NCI-H226 (cell line): ENCODE measurements at regions not wholly inside any gene's neighbourhood (a gene's known extent, or its start where the extent isn't known, plus 50 kb on each side); places are given as distances from the start of the nearest gene placed in this dataset.
"Not testable (repeated sequence)": the region's sequence is repeated elsewhere in the genome, so short reads cannot be mapped to it uniquely, and the experiment has no call there.

Source experiments
- DNase-seq: peaks from one replicate; pipeline ENCODE4 v3.0.0-alpha.2; 2015

DNA sequence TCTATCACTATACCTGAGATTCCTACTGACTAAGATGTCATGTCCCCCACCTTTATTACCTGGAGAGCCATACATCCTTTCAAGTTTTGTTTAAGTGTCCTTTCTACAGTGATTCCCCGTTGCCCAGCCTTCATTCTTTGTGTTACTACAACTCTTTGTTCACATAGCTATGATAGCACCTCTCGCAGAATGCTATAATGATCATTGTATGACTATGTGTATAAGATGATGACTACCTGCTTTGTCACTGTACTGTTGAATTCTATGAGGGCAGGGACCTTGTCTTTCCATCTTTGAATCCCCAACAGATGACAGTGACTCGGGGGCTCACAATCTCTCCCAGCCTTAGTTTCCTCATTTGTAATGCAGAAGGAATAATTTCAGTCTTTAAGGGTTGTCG, 361.2 kb downstream of the NPR3 start:
- DNase-seq, result no peak

DNA sequence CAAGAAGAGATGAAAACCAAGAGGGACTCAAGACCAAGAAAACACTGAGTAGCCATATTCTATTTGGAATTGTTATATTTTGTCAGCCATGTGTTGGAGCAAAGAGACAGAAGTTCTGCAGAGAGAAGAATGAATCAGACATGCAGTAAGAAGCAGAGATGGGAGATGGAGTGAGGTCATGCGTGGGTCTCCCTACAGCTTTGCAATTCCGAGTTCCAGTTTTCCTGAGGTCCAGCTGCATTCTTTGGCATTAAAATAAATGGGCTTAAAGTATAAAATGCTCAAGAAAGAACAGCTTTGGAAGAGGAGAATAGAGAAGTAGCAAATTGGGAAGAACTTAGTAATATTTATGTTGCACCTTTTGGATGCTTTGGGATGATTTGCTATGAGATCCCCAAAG, 361.6 kb downstream of the NPR3 start:
- DNase-seq, result no peak

DNA sequence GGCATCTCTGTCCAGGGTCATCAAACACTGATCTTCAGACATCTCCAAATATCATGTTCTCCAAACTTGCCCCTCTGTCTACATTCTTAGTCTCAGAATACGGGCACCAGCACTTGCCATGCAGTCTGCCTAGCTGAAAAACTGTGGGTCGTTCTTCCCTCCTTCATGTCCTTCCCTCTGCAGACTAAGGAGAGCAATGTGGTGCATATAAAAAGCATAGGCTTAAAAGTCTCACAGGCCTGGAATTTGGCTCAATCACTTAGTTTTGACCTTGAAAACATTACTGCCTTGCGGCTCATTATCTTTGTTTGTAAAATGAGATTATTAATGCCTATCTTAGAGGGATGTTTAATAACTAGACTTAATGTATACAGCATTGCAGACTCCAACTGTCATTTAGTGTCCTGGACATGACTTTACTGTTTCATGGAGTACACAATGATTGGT, 362.8 kb downstream of the NPR3 start:
- no peak for DNase-seq

- DNase-seq, result no peak
Observed at GRCh38 chr5:33074548-33074947, 363.4 kb downstream of the NPR3 start.

DNA sequence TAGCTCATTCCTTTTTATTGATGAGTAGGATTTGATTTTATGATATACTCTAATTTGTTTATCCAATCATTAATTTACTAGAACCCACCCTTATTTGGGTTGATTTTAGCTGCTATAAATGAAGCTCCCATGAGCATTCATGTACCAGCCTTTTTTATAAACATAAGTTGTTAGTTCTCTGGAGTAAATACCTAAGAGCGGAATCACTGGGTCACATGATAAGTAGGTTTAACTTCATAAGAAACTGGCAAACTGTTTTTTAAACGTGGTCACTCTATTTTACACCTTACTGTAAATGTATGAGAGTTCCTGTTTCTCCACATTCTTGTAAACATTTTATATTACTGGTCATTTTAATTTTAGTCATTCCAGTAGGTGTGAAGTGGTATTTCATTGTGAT, 364.6 kb downstream of the NPR3 start:
- peak; percentile 11 for DNase-seq

DNA sequence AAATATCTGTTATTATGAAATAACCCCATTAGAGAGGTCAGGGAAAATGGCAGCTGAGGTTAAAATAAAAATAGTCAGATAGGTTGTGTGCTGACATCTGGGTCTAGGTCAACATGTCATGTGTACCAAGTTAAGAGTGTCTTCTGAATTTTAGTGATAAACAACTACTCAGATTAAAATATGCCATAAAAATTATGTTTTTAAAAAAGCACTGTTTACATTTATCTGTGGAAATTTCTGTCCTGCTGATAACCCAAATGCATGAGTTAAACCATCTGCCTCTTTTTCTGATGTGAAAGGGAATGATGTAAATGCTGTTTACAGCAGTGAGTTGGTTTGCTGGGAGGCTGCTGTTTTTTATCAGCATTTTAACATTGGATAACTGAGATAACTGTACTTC, 361.2 kb upstream of the TARS1 start:
- peak; percentile 18 for DNase-seq

GRCh38 chr5:33080287-33080686, 360.5 kb upstream of the TARS1 start:
- no peak for DNase-seq

DNA sequence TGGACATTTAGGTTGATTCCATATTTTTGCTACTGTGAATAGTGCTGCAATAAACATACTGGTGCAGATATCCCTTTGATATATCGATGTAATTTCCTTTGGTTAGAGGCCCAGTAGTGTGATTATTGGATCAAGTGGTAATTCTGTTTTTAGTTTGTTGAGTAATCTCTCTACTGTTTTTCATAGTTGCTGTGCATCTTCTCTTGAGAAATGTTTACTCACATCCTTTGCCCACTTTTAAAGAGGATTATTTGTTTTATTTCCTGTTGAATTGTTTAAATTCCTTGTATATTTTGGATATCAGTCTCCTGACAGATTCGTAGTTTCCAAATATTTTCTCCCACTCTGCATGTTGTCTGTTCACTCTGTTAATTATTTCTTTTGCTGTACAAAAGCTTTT, 352.6 kb upstream of the TARS1 start:
- no peak for DNase-seq

- DNase-seq, result peak; percentile 44
Observed at GRCh38 chr5:33091571-33092363, 349.0 kb upstream of the TARS1 start.

DNA sequence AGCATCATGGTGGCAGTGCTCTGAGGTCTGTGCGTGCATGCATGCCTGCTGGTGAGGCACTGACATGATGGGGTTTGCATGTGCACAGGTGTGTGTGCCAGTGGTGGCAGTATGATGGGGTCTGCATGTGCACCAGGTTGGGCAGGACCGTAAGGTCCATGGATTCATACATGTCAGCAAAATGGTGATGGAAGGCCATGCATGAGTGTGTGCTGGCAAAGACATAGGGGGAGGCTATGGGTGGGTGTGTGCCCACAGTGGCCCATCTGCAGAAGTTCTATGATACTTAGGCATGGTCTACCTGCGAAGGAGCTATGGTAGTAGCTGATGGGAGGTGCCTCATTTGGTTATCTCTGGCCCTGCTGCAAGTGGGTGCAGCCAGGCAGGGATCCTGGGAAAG, 348.0 kb upstream of the TARS1 start:
- no peak for DNase-seq

DNA sequence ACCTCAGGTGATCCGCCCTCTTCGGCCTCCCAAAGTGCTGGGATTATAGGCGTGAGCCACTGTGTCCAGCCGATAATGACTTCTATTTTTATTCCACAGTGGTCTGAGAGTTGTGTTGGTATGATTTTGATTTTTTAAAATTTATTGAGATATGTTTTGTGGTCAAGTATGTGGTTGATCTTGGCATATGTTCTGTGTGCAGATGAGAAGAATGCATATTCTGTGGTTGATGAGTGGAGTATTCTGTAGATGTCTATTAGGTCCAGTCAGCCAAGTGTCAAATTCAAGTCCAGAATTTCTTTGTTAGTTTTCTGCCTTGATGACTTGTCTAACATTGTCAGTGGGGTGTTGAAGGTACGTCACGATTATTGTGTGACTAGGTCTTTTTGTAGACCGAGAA, 338.2 kb upstream of the TARS1 start:
- no peak for DNase-seq

DNA sequence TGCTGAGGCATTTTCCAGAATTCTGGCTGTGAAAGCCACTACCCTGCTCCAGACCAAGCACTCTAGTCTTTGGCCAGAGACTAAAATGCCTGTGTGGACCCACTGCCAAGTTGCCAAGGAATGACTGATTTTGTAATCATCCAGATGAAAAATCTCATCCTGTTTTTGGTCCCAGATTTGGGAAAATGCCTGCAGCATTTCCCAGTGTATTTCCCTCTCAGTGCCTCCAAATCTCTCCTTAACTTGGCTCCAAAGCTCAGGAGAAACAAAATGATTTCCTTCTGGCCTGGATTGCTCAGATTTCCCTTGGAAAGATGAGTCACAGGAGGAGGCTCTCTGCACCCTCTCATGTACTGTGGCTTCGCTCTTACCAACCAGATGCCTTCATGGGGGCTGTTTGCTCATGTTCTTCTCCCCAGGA, 335.2 kb upstream of the TARS1 start:
- DNase-seq, result peak; percentile 48

DNA sequence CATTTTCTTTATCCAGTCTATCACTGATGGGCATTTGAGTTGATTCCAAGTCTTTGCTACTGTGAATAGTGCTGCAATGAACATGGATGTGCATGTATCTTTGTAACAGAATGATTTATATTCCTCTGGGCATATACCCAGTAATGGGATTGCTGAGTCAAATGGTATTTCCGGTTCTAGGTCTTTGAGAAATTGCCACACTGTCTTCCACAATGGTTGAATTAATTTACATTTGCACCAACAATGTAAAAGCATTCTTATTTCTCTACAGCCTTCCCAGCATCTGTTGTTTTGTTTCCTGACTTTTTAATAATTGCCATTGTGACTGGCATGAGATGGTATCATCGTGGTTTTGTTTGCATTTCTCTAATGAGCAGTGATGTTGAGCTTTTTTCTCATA, 330.3 kb upstream of the TARS1 start:
- peak; percentile 78 for DNase-seq

GRCh38 chr5:33114361-33114760, 326.4 kb upstream of the TARS1 start:
- DNase-seq, result no peak

DNA sequence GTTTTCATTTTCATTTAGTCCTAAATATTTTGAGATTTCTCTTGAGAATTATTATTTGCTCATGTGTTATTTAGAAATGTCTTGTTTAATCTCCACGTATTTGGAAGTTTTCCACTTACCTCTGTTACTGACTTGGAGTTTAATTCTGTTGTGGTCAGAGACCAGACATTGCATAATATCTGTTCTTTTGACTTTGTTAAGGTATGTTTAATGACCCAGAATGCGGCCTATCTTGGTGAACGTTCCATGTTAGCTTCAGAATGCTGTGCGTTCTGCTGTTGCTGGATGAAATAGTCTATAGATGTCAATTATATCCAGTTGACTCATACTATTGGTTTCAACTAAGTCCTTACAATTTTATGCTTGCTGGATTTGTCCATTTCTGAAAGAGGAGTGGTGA, 325.3 kb upstream of the TARS1 start:
- DNase-seq, result no peak

DNA sequence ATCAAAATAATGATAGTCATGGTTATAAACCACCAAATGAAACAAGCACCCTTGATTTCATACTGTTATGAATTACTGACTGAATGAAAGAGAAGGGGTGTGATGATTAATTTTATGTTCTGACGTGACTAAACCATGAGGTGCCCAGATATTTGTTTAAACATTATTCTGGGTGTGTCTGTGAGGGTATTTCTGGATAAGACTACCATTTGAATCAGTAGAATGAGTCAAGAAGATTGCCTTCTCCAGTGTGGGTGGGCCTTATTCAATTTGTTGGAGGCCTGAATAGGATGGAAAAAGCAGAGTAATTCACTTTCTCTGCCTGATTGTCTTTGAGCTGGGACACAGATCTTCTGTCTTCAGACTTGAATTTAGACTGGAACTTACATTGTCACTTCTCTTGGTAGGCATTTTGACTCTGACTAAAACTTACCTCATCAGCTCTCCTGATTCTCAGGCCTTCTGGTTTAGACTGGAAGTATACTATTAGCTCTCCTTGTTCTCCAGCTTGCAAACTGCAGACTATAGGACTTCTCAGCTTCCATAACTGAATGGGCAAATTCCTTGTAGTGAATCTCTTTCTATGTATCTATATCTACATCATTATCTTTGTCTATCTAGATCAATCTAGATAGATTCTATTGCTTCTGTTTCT, 321.9 kb upstream of the TARS1 start:
- no peak for DNase-seq

DNA sequence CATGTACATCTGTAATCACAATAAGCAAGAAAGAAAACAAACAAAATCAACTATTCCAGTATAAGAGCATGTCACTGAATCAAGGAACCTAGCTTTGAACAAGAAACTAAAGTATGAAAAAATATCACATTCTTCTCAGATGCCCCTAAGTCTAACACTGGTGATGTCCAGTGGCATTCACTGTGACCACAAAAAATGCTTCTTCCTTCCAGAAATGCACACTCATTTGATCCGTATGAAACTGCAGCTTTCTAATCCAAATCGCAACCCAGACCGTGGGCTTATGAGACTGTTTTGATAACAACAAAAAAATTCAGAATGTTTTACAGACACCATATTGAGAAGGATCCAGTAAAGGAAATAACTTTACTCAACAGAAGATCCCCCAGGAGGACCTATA, 320.1 kb upstream of the TARS1 start:
- DNase-seq, result no peak

DNA sequence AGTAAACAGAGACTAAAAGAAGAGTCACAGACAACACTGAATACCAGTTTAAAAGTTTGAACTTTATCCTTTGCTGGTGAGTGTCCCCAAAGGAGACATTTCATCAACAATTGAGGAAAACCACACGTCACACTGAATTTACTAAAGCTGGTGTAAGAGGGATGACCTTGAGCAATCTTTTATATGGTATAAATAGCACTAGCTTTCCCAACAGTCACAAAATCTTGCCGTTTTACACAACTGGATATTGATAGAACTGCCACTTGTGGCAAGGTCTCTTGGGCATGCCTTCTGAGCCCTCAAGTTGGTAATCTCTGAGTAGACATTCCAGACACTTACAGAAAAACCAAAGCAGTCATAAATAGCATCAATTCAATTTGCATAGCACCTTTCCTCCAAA, 311.5 kb upstream of the TARS1 start:
- no peak for DNase-seq

DNA sequence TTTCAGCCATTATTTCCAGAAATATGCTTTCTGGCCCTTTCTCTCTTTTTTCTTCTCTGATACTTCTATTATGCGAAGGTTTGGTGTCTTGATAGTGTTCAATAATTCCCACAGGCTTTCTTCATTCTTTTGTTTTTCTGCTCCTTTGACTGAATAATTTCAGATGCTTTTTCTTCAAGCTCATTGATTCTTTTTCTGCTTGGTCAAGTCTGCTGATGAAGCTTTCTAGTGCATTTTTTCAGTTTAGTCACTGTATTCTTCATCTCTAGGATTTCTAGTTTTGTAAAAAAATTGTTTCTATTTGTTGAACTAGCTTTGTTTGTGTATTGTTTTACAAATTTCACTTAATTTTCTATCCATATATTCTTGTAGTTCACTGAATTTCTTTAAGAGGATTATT, 304.0 kb upstream of the TARS1 start:
- DNase-seq, result no peak

- DNase-seq, result not testable (repeated sequence)
Observed at GRCh38 chr5:33138145-33138544, 302.6 kb upstream of the TARS1 start.

GRCh38 chr5:33143405-33144123, 297.2 kb upstream of the TARS1 start:
- no peak for DNase-seq

- no peak for DNase-seq
Observed at GRCh38 chr5:33146881-33147280, 293.9 kb upstream of the TARS1 start.

DNA sequence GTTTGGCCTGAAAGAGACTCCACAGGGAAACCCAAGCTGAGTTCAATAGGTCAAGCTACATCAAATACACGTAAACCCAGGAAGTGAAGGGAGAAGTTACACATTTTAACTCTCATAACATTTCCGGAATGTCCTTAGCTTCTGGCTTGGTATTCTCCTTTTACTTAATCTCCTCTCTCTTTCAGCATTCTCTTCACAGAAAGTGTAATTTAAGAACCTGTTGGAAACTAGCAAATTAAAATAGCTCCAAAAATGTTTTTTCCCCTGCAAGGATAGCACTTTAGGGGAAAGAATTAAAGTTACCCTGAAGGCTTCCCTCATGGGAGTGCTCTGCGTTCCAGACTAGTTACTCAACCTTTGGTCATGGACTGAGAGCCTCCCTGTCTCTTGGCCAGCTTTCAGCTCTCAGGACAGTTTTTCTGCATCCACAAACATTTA, 292.7 kb upstream of the TARS1 start:
- DNase-seq, result peak; percentile 93

DNA sequence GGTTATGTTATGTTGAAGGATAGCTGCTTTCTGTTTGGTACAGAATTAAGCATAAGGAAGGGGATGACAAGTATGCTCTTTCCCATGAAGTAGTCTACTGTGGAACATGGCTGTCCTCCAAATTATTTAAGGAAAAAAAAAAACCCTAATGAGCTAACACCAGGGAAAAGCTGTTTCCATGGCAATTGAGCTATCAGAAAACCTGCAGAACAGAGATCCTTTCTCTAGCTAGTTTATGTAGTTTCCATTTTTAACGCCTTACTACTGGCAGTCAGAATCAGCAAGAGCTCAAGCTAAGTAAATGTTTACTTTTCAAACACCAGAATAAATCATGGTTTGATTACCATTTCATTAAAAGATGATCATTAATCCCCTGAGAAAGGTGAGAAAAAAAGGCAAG, 287.4 kb upstream of the TARS1 start:
- DNase-seq, result no peak
